ENCODE measurements at regions not wholly inside any gene's neighbourhood (a gene's known extent, or its start where the extent isn't known, plus 50 kb on each side); places are given as distances from the start of the nearest gene placed in this dataset.
A peak's percentile ranks its signal among the peaks of the same experiment; 100 is the strongest.
"Not testable (repeated sequence)": the region's sequence is repeated elsewhere in the genome, so short reads cannot be mapped to it uniquely, and the experiment has no call there.

DNA sequence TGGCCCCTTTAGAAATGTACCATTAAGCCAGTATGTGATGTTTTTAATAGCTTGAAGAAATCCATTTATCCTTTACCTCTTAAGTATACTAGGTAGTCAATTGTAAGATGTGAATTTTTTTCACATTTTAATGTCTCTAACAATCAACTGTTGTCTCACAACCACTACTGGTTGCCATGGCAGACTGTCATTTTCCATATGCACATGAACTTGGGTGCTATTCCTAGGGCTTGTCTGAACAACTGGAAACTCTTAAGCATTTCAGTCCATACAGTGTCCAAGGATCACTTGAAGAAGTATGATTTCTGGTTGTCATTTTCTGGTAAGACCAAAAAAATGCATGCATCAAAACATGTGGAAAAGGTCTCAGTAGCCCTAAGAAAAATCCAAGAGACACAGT lies 315.1 kb downstream of the HHIPL2 start:
- DNase-seq = no peak

- DNase-seq = no peak
Observed at GRCh38 chr1:222229672-222230312, 318.1 kb downstream of the HHIPL2 start.

GRCh38 chr1:222225316-222225691 lies 322.6 kb downstream of the HHIPL2 start:
- no peak for DNase-seq

- no peak for DNase-seq
Observed at GRCh38 chr1:222224636-222225315, 323.1 kb downstream of the HHIPL2 start.

DNA sequence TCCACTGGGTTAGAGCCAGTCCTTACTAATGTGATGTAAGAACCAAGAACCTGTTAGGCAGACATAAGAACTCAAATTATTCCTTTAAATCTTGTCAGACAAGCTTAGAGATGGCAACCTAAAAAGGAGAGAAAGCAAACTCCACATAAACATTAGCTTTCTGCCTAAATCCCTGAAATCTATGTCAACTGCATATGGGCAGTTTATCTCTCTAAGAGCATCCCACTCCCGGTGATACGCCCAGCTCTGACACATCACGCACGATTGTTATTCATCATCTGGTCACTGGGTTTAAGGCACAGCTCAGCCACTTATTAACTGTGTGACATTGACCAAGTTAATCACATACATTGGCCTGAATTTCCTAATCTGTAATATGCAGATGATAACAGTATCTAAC lies 323.7 kb downstream of the HHIPL2 start:
- DNase-seq = no peak

DNA sequence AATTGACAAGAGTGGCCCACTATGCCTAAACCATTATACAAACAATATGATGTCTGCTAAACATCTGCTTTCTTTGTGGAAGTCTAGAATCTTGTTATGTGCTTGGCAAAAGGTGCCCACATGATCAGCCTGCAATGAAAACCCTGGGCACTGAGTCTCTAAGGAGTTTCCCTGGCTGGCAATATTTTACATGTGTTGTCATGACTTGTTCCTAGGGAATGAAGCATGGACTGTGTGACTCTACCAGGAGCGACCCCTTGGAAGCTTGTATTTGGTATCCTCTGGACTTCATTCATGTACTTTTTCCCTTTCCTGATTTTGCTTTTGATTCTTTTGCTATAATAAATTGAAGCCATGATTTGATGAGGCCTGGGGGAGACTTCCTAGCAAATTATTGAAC lies 324.9 kb downstream of the HHIPL2 start:
- DNase-seq = no peak

DNA sequence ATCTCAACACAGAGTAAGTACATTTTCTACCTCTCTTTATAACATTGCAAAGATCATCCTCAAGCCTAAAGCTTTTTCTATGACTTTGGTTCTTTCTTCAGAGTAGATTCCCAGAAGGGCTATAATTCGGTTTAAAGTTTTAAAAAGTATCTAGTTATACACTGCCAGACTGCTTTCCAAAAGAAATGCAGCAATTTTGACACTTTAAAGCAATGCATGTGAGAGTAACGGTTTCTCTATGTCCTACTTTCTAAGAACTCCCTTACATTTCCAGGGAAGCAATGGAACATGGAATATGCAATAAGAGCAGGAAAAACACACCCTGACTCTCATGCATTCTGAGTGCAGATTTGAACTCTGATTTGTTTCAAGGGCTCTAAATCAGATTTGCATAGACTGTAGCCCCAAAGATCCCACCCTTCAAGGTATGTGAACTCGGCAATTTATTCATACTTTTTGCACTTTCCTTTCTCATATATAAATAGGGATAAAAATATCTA lies 331.6 kb downstream of the HHIPL2 start:
- no peak for DNase-seq

DNA sequence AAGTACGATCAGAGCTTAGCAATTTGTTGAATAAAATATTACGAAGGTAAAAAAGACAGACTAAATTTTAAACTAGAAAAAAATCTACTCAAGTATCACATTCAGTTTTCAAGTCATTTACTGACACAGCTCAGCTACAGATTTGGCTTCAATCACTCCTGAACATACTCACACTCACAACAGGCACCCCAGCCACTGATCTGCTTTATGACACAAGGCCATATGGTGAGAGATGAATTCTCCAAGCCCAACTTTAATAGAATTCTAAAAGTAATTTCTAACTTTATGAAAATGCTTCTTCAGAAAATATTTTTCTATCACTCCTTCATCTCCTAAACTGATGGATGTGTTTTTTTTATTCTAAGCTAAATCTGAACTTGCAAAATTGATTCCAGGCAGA lies 337.1 kb downstream of the HHIPL2 start:
- DNase-seq = no peak

DNA sequence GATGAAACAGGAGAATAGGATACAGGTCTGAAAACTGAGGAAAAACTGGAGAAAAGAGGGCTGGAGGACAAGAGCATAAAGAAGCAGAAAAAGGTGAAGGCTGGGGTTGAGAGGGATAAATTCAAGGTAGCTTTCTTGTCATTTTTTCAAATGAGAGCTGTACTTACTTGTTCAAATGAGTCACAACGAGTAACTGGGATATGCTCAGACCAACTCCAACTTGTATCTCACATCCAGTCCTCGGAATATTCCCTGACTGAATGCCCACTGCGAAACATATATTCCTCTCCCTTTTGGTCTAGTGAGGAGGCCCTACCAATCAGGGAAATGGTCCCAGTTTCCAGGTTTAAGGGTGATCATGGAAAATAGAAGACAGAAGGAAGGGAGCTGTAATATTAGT lies 343.4 kb downstream of the HHIPL2 start:
- DNase-seq = no peak

- DNase-seq = no peak
Observed at GRCh38 chr1:222202831-222203230, 345.1 kb downstream of the HHIPL2 start.

GRCh38 chr1:222196736-222197135 lies 351.2 kb downstream of the HHIPL2 start:
- no peak for DNase-seq

DNA sequence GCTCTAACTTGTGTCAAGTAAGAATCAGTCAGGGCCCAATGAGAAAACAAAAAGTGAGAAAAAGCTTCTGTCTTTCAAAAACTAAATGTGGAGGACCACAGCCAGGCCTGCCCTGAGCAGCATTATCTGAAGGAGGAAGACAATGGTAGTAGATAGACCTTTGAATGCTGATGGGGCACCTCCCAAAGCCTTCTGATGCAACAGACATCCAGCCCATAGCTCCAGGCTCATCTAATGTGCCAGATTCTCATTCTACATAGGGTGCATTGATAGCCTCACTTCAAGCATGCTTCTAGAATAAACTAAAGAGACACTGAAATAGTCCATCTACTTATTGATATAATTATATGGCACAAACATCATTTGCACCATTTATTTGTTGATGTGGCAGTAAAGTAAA lies 351.6 kb downstream of the HHIPL2 start:
- no peak for DNase-seq

DNA sequence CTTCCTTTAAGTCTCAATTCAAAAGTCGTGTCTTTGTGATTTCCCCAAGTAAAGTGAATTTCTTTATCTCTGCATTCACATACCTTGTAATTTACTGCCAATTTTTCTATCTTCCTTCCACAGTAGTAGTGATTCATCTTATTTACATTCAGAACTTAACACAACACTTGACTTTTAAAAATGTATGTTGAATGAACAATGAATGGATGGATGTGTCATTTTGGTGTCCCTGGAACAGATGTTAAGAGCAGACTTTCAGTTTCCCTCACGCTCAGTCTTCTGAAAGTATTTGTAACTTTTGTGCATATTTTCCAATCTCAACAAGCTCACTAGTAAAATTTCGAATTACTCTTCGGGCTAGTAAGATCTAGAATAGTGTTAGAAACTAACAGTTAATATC lies 352.0 kb downstream of the HHIPL2 start:
- DNase-seq = no peak

DNA sequence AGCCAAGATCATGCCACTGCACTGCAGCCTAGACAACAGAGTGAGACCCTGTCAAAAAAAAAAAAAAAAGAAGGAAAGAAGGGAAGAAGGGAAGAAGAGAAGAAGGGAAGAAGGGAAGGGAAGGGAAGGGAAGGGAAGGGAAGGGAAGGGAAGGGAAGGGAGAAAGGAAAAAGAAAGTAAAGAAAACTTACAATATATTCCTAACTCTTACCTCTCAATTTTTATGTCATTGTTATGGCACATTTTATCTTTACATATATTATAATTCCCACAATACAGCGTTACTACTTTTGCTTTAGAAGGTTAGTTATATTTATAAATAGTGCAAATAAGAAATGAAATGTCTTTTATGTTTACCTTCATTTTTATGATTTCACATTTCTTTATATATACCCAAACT lies 358.7 kb downstream of the HHIPL2 start:
- DNase-seq = no peak

GRCh38 chr1:222187566-222188332 lies 360.2 kb downstream of the HHIPL2 start:
- no peak for DNase-seq

DNA sequence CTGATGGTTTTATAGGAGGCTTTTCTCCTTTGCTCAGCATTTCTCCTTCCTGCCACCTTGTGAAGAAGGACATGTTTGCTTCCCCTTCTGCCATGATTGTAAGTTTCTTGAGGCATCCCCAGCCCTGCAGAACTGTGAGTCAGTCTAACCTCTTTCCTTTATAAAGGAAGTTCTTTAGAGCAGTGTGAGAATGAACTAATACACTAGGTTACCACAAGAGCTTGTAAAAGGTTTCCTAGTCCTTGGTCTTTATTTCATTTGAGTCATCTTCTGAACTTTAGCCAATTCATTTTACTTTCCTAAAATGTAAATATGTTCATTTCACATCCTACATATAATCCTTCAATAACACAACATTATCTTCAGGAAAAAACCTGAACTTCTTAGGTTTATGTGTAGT lies 365.3 kb downstream of the HHIPL2 start:
- DNase-seq = no peak

- no peak for DNase-seq
Observed at GRCh38 chr1:222181191-222181590, 366.7 kb downstream of the HHIPL2 start.

- not testable (repeated sequence) for DNase-seq
Observed at GRCh38 chr1:222177496-222177895, 370.4 kb downstream of the HHIPL2 start.

DNA sequence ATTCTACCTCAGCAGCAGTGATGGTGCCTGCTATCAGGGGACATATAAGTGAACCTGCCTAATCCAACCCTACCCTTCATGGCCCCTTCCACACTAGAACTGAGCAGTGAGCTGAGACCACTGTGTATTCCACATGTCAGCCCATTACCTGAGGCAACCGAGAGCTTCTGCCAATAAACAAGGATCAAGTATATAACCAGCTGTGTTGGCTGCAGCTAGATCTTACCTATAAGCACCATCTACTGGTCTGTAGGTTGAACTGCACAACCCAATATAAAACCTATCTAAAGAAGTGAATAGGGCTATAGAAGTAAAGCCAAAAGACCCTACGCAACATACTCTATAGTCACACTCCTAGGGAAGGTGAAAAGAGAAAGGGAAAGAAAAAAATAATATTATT lies 376.9 kb downstream of the HHIPL2 start:
- peak; percentile 71 for DNase-seq

DNA sequence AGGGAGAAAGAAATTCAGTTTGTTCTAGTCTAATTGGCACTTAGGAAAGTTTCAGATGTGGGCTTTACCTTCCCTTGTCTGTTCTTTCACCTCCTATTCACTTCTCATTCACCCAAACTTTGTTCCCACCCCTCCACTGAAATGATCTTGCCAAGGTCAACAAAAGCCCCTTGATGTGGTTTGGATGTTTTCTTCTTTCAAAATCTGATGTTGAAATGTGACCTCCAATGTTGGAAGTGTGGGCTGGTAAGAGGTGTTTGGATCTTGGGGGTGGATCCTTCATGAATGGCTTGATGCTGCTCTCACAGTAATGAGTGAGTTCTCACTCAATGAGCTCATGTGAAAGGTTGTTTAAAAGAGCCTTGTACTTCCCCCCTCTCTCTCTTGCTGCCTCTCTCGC lies 379.3 kb downstream of the HHIPL2 start:
- DNase-seq = no peak

- no peak for DNase-seq
Observed at GRCh38 chr1:222167896-222168295, 380.0 kb downstream of the HHIPL2 start.

DNA sequence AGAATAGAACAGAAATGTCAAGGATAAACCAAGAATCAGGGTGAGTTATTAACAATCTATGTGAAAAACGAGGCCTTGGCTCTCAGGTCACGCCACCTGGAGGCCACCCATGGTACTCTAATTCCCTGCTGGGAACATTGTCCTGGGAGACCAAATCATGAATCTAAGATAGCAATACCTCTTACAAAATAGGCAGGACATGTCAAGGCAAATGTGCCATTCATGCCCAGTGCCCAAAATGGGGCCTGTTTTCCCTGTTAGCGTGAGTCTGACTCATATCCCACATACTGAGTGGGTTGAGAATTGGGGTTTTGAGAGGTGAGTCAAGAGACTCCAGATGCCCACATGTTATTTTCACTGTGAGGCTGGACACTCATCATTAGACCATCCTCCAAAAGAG lies 380.8 kb downstream of the HHIPL2 start:
- peak; percentile 52 for DNase-seq

DNA sequence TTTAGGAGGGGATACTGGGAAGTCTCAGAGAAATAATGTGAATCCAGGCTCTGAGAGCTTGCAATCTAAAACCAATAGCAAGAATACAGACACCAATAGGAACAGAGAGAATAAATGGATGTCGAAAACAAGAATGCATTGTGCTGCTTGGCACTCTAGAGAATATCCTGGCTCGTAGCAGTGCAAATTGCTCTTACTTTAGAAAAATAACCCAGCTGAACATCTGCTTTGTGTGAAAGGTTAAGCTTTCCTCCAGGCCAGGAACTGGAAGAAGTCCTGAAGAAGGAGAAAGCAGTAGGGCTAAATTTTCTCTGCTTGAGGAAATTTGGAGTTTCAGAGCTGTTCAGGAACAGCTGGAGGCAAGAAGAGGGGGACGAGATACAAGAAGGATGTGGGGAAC lies 382.3 kb downstream of the HHIPL2 start:
- no peak for DNase-seq

DNA sequence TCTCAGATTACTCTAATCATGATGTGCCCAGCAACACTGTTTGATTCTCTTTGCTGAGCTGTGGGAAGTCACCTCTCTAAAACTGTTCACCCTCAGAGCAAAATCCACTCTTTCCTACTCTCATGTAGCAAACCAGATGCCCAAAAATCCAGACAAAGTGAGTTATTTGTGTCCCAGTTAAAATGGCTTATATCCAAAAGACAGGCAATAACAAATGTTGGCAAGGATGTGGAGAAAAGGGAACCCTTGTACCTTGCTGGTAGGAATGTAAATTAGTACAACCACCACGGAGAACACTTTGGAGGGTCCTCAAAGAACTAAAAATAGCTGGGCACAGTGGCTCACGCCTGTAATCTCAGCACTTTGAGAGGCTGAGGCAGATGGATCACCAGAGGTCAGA lies 384.0 kb downstream of the HHIPL2 start:
- no peak for DNase-seq

Data from hematopoietic multipotent progenitor cell treated with erythropoietin and hydrocortisone succinate and interleukin-3 and kit ligand, for 6 days (in vitro differentiated cells).